ENCODE measurements at regions not wholly inside any gene's neighbourhood (a gene's known extent, or its start where the extent isn't known, plus 50 kb on each side); places are given as distances from the start of the nearest gene placed in this dataset.
A peak's percentile ranks its signal among the peaks of the same experiment; 100 is the strongest.

DNA sequence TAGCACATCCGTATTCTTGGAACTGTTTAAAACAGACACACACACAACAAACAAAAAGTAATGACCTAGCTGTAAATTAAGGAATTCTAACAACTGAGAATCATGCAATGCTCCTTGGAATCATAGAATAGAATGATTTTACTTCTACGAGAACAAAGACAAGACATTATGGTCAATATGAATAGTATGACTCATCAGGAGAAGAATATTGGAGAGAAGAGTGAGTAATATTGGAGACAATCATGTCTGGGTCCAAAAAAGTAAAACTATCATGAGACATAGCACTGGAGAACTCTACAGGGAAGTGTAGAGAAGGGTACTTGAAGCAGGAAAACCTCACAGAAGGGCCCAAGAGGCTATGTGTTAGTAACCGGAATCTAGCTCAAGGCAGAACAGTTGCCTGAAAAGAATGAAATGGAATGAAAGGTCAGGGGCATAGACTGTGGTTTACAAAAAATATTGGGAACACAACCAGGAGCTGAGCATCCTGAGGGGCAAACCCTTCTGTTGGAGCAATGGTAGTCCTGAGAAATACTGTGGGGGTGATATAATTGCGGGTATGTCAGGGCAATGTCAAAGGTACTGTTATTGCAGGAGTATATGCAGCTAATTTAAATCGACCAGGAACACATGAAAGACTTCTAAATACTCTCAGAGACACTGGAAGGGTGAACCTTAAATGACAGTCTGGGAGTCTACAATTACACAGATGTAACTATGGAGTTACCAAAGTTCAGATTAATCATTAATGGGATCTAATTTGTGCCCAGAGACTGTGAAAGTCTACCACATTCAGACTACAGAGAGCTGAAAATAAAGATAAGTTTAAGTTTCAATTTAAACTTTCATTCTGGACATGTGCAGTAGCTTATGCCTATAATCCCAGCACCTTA, 201.2 kb downstream of the BCHE start:
- DNase-seq (no peak), ATAC-seq (peak; percentile 95 to 96 (median 96))
- intact Hi-C loops (cut with DNase I), result no loop called here
- no peak for TF ChIP-seq POLR2A (IDR thresholded peaks at IDR 0.05)
- TF ChIP-seq, protein P1, sequence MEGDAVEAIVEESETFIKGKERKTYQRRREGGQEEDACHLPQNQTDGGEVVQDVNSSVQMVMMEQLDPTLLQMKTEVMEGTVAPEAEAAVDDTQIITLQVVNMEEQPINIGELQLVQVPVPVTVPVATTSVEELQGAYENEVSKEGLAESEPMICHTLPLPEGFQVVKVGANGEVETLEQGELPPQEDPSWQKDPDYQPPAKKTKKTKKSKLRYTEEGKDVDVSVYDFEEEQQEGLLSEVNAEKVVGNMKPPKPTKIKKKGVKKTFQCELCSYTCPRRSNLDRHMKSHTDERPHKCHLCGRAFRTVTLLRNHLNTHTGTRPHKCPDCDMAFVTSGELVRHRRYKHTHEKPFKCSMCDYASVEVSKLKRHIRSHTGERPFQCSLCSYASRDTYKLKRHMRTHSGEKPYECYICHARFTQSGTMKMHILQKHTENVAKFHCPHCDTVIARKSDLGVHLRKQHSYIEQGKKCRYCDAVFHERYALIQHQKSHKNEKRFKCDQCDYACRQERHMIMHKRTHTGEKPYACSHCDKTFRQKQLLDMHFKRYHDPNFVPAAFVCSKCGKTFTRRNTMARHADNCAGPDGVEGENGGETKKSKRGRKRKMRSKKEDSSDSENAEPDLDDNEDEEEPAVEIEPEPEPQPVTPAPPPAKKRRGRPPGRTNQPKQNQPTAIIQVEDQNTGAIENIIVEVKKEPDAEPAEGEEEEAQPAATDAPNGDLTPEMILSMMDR (IDR thresholded peaks at IDR 0.05), result no peak
- no peaks in the 10 kb centered on the region for H3K27me3 ChIP-seq
- H3K4me3 ChIP-seq, result peak overlapping the region in 1 of 3 donors; percentile 4
- 41% methylated on average over 5 of the region's 5 CpGs for WGBS (ENCODE audit: insufficient coverage, low coverage, low lambda C conversion rate, missing lambda C conversion rate)
- no peaks in the 10 kb centered on the region for H3K36me3 ChIP-seq
- H3K9me3 ChIP-seq, result no peaks in the 10 kb centered on the region
- peak overlapping the region in 1 of 3 donors; percentile 58 for H3K27ac ChIP-seq
- H3K4me1 ChIP-seq, result peaks cover 0 to 24% (median 7%) of the 10 kb centered on the region in 4 donors

DNA sequence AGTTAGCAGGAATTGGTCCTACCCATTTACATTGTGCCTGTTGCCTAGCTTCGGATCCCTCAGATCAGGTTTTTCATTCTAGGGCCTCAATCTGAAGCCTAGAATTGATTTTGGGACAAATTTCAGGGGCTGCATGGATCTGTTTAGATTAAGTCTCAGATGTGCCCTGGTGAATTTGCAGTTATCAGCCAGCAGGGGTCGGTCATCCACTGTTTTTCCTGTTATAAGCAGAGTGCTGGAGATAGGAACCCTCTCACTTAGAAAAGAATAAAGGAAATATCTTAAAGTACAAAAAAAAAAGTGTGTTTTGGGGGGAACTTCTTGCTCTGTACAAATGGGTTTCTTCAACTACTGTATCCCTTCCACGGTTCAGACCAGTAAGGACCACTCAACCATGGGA, 212.5 kb downstream of the BCHE start:
- intact Hi-C loops (cut with DNase I), result no loop called here

GRCh38 chr3:165622356-165622755, 214.9 kb downstream of the BCHE start:
- Histone ChIP-seq H3K36me3 (no peaks in the 10 kb centered on the region), H3K27ac (no peak overlapping the region), H3K4me3 (no peak overlapping the region), H3K4me1 (no peaks in the 10 kb centered on the region), H3K9me3 (no peaks in the 10 kb centered on the region), H3K27me3 (no peaks in the 10 kb centered on the region)
- DNase-seq (no peak), ATAC-seq (peak in 3 of 4 donors; percentile 43 to 64 (median 61))
- 33% methylated on average over 1 of the region's 2 CpGs for WGBS (ENCODE audit: insufficient coverage, low coverage, low lambda C conversion rate, missing lambda C conversion rate)
- no peak for TF ChIP-seq POLR2A (IDR thresholded peaks at IDR 0.05)
- TF ChIP-seq, protein P1 (IDR thresholded peaks at IDR 0.05), result peak in 3 of 4 donors; percentile 19 to 33 (median 19)
- intact Hi-C loops (cut with DNase I), result no loop called here

More for the DNA sequence above, 212.5 kb downstream of the BCHE start:
- no peak overlapping the region for H3K4me3 ChIP-seq
- DNase-seq (no peak), ATAC-seq (no peak)
- no peaks in the 10 kb centered on the region for H3K27me3 ChIP-seq
- no peaks in the 10 kb centered on the region for H3K9me3 ChIP-seq
- H3K27ac ChIP-seq, result no peak overlapping the region
- TF ChIP-seq, protein P1 (IDR thresholded peaks at IDR 0.05), result peak in 2 of 4 donors; percentile 17 to 19
- TF ChIP-seq POLR2A (IDR thresholded peaks at IDR 0.05), result no peak
- 61% methylated on average over 3 of the region's 3 CpGs for WGBS (ENCODE audit: insufficient coverage, low coverage, low lambda C conversion rate, missing lambda C conversion rate)
- no peaks in the 10 kb centered on the region for H3K36me3 ChIP-seq
- no peaks in the 10 kb centered on the region for H3K4me1 ChIP-seq

- ATAC-seq (no peak), DNase-seq (no peak)
- Histone ChIP-seq H3K4me3 (no peak overlapping the region), H3K27me3 (no peaks in the 10 kb centered on the region), H3K27ac (no peak overlapping the region), H3K36me3 (no peaks in the 10 kb centered on the region), H3K9me3 (no peaks in the 10 kb centered on the region), H3K4me1 (no peaks in the 10 kb centered on the region)
- intact Hi-C loops (cut with DNase I), result no loop called here
- 63% methylated on average over 2 of the region's 2 CpGs for WGBS (ENCODE audit: insufficient coverage, low coverage, low lambda C conversion rate, missing lambda C conversion rate)
- TF ChIP-seq POLR2A (IDR thresholded peaks at IDR 0.05), result no peak
- TF ChIP-seq, protein P1 (IDR thresholded peaks at IDR 0.05), result no peak
Measured at GRCh38 chr3:165619069-165619468, 218.2 kb downstream of the BCHE start.

Measured in right lobe of liver (tissue), 6 donors.